NCI-H2081 treated with DMSO at 0.1 percent for 48 hours (cell line): ENCODE measurements at regions not wholly inside any gene's neighbourhood (a gene's known extent, or its start where the extent isn't known, plus 50 kb on each side); places are given as distances from the start of the nearest gene placed in this dataset.

ENCODE experiments used
- DNase-seq: peaks from one replicate; lab custom pipeline; 2025; lab: John Stamatoyannopoulos, UW

- DNase-seq = no peak
Measured at GRCh38 chr5:117942861-117943519, 1045.4 kb downstream of the DTWD2 start.

GRCh38 chr5:117893211-117893610 is 1095.1 kb downstream of the DTWD2 start:
- DNase-seq = no peak

- DNase-seq = no peak
Measured at GRCh38 chr5:117892360-117892759, 1096.0 kb downstream of the DTWD2 start.

GRCh38 chr5:117889596-117889995 is 1098.8 kb downstream of the DTWD2 start:
- DNase-seq = no peak

GRCh38 chr5:117888688-117889087 is 1099.7 kb downstream of the DTWD2 start:
- no peak for DNase-seq

- DNase-seq = no peak
Measured at GRCh38 chr5:117881426-117882230, 1106.7 kb downstream of the DTWD2 start.

GRCh38 chr5:117880932-117881331 is 1107.4 kb downstream of the DTWD2 start:
- DNase-seq = no peak

GRCh38 chr5:117877731-117878130 is 1110.6 kb downstream of the DTWD2 start:
- DNase-seq = no peak

- no peak for DNase-seq
Measured at GRCh38 chr5:117872798-117873368, 1115.5 kb downstream of the DTWD2 start.

GRCh38 chr5:117869596-117869995 is 1118.8 kb downstream of the DTWD2 start:
- DNase-seq = no peak

GRCh38 chr5:117863586-117864296 is 1124.6 kb downstream of the DTWD2 start:
- no peak for DNase-seq

GRCh38 chr5:117860550-117860949 is 1127.8 kb downstream of the DTWD2 start:
- no peak for DNase-seq

- no peak for DNase-seq
Measured at GRCh38 chr5:117859176-117859575, 1129.2 kb downstream of the DTWD2 start.

- no peak for DNase-seq
Measured at GRCh38 chr5:117856713-117857112, 1131.6 kb downstream of the DTWD2 start.

- no peak for DNase-seq
Measured at GRCh38 chr5:117837786-117838185, 1150.6 kb downstream of the DTWD2 start.

- DNase-seq = no peak
Measured at GRCh38 chr5:117833691-117834090, 1154.7 kb downstream of the DTWD2 start.

GRCh38 chr5:117829646-117830045 is 1158.7 kb downstream of the DTWD2 start:
- no peak for DNase-seq

GRCh38 chr5:117813850-117814249 is 1174.5 kb downstream of the DTWD2 start:
- DNase-seq = no peak

GRCh38 chr5:117812861-117813260 is 1175.5 kb downstream of the DTWD2 start:
- DNase-seq = no peak

GRCh38 chr5:117809251-117809650 is 1179.1 kb downstream of the DTWD2 start:
- no peak for DNase-seq

- DNase-seq = no peak
Measured at GRCh38 chr5:117805058-117805457, 1183.3 kb downstream of the DTWD2 start.

- DNase-seq = no peak
Measured at GRCh38 chr5:117803533-117803932, 1184.8 kb downstream of the DTWD2 start.

- DNase-seq = no peak
Measured at GRCh38 chr5:117801583-117801982, 1186.8 kb downstream of the DTWD2 start.
